Esophagus muscularis mucosa (tissue), 3 donors: ENCODE measurements at regions not wholly inside any gene's neighbourhood (a gene's known extent, or its start where the extent isn't known, plus 50 kb on each side); places are given as distances from the start of the nearest gene placed in this dataset.

Source experiments
- POLR2A ChIP-seq: fragments of 450-650 bp; IDR thresholded peaks from one replicate; pipeline ENCODE4 v1.6.1; 2017; ENCODE audit warnings: antibody characterized with exemption, moderate library complexity, mild to moderate bottlenecking, low read depth
- TF ChIP-seq, protein P1 (sequence below), 3 experiments: fragments of 200-600 bp in 2 of 3; fragments of 450-650 bp in 1 of 3; sonication (generic) in 2 of 3; IDR thresholded peaks; one replicate each; pipeline ENCODE4 v1.5.1; 2017 to 2019; ENCODE audit warnings: antibody characterized with exemption in 3 of 3, mild to moderate bottlenecking in 2 of 3, moderate library complexity in 1 of 3

DNA sequence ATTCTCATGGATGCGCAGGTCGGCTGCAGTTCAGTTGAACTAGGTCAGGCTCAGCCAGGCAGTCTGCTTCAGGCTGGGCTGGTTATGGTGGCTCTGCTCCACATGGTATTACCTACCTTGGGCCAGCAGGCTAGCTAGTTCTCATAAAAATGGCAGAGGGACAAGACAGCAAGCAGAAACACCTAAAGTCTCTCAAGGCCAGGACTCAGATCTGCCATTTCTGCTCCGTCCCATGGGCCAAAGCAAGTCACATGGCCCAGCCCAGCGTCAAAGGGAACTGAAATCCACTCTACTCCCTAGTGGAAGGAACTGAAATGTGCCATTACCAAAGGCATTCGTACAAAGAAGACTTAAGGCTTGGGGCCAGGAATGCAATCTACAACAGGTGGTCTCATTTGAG, 160.0 kb downstream of the TMEM132E start:
- TF ChIP-seq, protein P1, sequence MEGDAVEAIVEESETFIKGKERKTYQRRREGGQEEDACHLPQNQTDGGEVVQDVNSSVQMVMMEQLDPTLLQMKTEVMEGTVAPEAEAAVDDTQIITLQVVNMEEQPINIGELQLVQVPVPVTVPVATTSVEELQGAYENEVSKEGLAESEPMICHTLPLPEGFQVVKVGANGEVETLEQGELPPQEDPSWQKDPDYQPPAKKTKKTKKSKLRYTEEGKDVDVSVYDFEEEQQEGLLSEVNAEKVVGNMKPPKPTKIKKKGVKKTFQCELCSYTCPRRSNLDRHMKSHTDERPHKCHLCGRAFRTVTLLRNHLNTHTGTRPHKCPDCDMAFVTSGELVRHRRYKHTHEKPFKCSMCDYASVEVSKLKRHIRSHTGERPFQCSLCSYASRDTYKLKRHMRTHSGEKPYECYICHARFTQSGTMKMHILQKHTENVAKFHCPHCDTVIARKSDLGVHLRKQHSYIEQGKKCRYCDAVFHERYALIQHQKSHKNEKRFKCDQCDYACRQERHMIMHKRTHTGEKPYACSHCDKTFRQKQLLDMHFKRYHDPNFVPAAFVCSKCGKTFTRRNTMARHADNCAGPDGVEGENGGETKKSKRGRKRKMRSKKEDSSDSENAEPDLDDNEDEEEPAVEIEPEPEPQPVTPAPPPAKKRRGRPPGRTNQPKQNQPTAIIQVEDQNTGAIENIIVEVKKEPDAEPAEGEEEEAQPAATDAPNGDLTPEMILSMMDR (IDR thresholded peaks at IDR 0.05): no peak
- no peak for TF ChIP-seq POLR2A
